HEK293 (cell line): ENCODE measurements at regions not wholly inside any gene's neighbourhood (a gene's known extent, or its start where the extent isn't known, plus 50 kb on each side); places are given as distances from the start of the nearest gene placed in this dataset.

Experiments
- CTCF ChIA-PET: fragments of 350-600 bp; formaldehyde crosslinking; extraction: SDS; loops from one replicate; lab custom pipeline; 2021; ENCODE audit warnings: antibody characterized with exemption; lab: Yijun Ruan, JAX
- POLR2A ChIA-PET: fragments of 300-600 bp; formaldehyde crosslinking; extraction: SDS; loops from one replicate; lab custom pipeline; 2020; ENCODE audit warnings: antibody characterized with exemption, inconsistent platforms; lab: Yijun Ruan, JAX
- H3K27ac ChIP-seq: fragments of 200-500 bp; sonication (Bioruptor generic); 2 replicates; pipeline ENCODE4 v1.5.1; 2014; ENCODE audit warnings: low read depth, low read length, control low read depth, inconsistent platforms; ENCODE audit errors: extremely low read depth
- H3K36me3 ChIP-seq, 2 experiments: fragments of 200-500 bp in 1 of 2; sonication (Bioruptor generic) in 1 of 2; 1 replicate in 1 of 2; 2 replicates in 1 of 2; pipeline ENCODE4 v1.5.1; 2014 to 2017; ENCODE audit warnings: inconsistent platforms in 2 of 2, low read length in 2 of 2; ENCODE audit not compliant: control insufficient read depth in 2 of 2, insufficient read depth in 1 of 2
- H3K4me1 ChIP-seq: fragments of 200-500 bp; sonication (Bioruptor generic); 2 replicates; pipeline ENCODE4 v1.5.1; 2014; ENCODE audit warnings: mild to moderate bottlenecking, low read length, inconsistent platforms; ENCODE audit not compliant: control insufficient read depth, insufficient read depth
- H3K4me3 ChIP-seq: 2 replicates; pipeline ENCODE4 v1.5.1; 2011; ENCODE audit warnings: low read depth, mild to moderate bottlenecking, control low read depth, low read length, moderate library complexity
- H3K9me3 ChIP-seq: fragments of 200-500 bp; sonication (Bioruptor generic); 2 replicates; pipeline ENCODE4 v1.5.1; 2014; ENCODE audit warnings: low read depth, low read length, inconsistent platforms; ENCODE audit not compliant: control insufficient read depth, insufficient read depth
- INSM2 ChIP-seq: fragments of 450-650 bp; formaldehyde crosslinking; IDR thresholded peaks from 2 replicates; pipeline ENCODE4 v1.5.1; 2016; ENCODE audit warnings: missing biosample characterization, missing genetic modification characterization
- KLF9 ChIP-seq: fragments of 450-650 bp; formaldehyde crosslinking; IDR thresholded peaks from 2 replicates; pipeline ENCODE4 v1.5.1; 2016; ENCODE audit warnings: missing biosample characterization, missing genetic modification characterization, low read depth
- RBAK ChIP-seq: fragments of 450-650 bp; formaldehyde crosslinking; IDR thresholded peaks from 2 replicates; pipeline ENCODE4 v1.5.1; 2016; ENCODE audit warnings: missing biosample characterization, missing genetic modification characterization
- REST ChIP-seq: fragments of 450-650 bp; formaldehyde crosslinking; IDR thresholded peaks from 2 replicates; pipeline ENCODE4 v1.5.1; 2016; ENCODE audit warnings: missing biosample characterization, missing genetic modification characterization
- SALL2 ChIP-seq: fragments of 450-650 bp; formaldehyde crosslinking; IDR thresholded peaks from 2 replicates; pipeline ENCODE4 v1.5.0; 2017; ENCODE audit warnings: missing biosample characterization, mild to moderate bottlenecking, missing genetic modification characterization, borderline replicate concordance
- TRIM28 ChIP-seq: IDR thresholded peaks from 2 replicates; pipeline ENCODE4 v1.6.1; 2011; ENCODE audit warnings: low read length, control low read depth, borderline replicate concordance
- WT1 ChIP-seq: fragments of 450-650 bp; formaldehyde crosslinking; IDR thresholded peaks from 2 replicates; pipeline ENCODE4 v1.5.1; 2016; ENCODE audit warnings: missing biosample characterization, missing genetic modification characterization
- YY1 ChIP-seq: fragments of 450-650 bp; formaldehyde crosslinking; IDR thresholded peaks from 2 replicates; pipeline ENCODE4 v1.5.1; 2018; ENCODE audit warnings: missing biosample characterization, missing genetic modification characterization
- ZBTB7A ChIP-seq: fragments of 450-650 bp; formaldehyde crosslinking; IDR thresholded peaks from 2 replicates; pipeline ENCODE4 v1.5.1; 2016; ENCODE audit warnings: low read depth, missing biosample characterization, missing genetic modification characterization
- ZFP41 ChIP-seq: fragments of 450-650 bp; formaldehyde crosslinking; IDR thresholded peaks from 2 replicates; pipeline ENCODE4 v1.5.1; 2016; ENCODE audit warnings: missing biosample characterization, missing genetic modification characterization, borderline replicate concordance
- ZNF157 ChIP-seq: fragments of 450-650 bp; formaldehyde crosslinking; IDR thresholded peaks from 2 replicates; pipeline ENCODE4 v1.5.1; 2016; ENCODE audit warnings: missing biosample characterization, missing genetic modification characterization
- ZNF174 ChIP-seq: fragments of 450-650 bp; formaldehyde crosslinking; IDR thresholded peaks from 2 replicates; pipeline ENCODE4 v1.5.0; 2017; ENCODE audit warnings: missing biosample characterization, mild to moderate bottlenecking, missing genetic modification characterization
- ZNF214 ChIP-seq: fragments of 450-650 bp; formaldehyde crosslinking; IDR thresholded peaks from 2 replicates; pipeline ENCODE4 v1.5.1; 2017; ENCODE audit warnings: missing biosample characterization, mild to moderate bottlenecking, missing genetic modification characterization, borderline replicate concordance
- ZNF221 ChIP-seq: fragments of 450-650 bp; formaldehyde crosslinking; IDR thresholded peaks from 2 replicates; pipeline ENCODE4 v1.5.1; 2017; ENCODE audit warnings: missing biosample characterization, missing genetic modification characterization, borderline replicate concordance
- ZNF239 ChIP-seq: fragments of 450-650 bp; formaldehyde crosslinking; IDR thresholded peaks from 2 replicates; pipeline ENCODE4 v1.5.1; 2016; ENCODE audit warnings: missing biosample characterization, missing genetic modification characterization
- ZNF449 ChIP-seq: fragments of 450-650 bp; formaldehyde crosslinking; IDR thresholded peaks from 2 replicates; pipeline ENCODE4 v1.5.1; 2017; ENCODE audit warnings: missing biosample characterization, mild to moderate bottlenecking, missing genetic modification characterization, moderate library complexity
- ZNF596 ChIP-seq: fragments of 450-650 bp; IDR thresholded peaks from 2 replicates; pipeline ENCODE4 v1.5.0; 2018; ENCODE audit warnings: missing biosample characterization, mild to moderate bottlenecking, missing genetic modification characterization, moderate library complexity
- ZNF776 ChIP-seq: fragments of 450-650 bp; formaldehyde crosslinking; IDR thresholded peaks from 2 replicates; pipeline ENCODE4 v1.5.0; 2017; ENCODE audit warnings: missing biosample characterization, missing genetic modification characterization, borderline replicate concordance
- ZNF777 ChIP-seq: fragments of 450-650 bp; formaldehyde crosslinking; IDR thresholded peaks from 2 replicates; pipeline ENCODE4 v1.5.1; 2017; ENCODE audit warnings: missing biosample characterization, missing genetic modification characterization, borderline replicate concordance
- ZSCAN23 ChIP-seq: fragments of 450-650 bp; formaldehyde crosslinking; IDR thresholded peaks from 2 replicates; pipeline ENCODE4 v1.5.1; 2016; ENCODE audit warnings: missing biosample characterization, missing genetic modification characterization

- TF ChIP-seq ZNF777 (tag by site-specific recombination) (no peak), ZNF239 (tag by site-specific recombination) (no peak), YY1 (tag by site-specific recombination) (no peak)
- Histone ChIP-seq H3K36me3 (no peaks in the 10 kb centered on the region), H3K9me3 (no peaks in the 10 kb centered on the region), H3K4me1 (no peaks in the 10 kb centered on the region), H3K4me3 (no peak overlapping the region), H3K27ac (no peak overlapping the region)
- ChIA-PET POLR2A (no interaction called here), CTCF (interaction anchor here (0.7 kb wide), 1 partner anchor 360 kb away, joined by 3 read pairs; no protein-coding TSS in a partner anchor)
Measured at GRCh38 chr2:129376426-129377077, 602.9 kb upstream of the RAB6C start.

- ChIA-PET CTCF (no interaction called here), POLR2A (no interaction called here)
- Histone ChIP-seq H3K4me1 (no peaks in the 10 kb centered on the region), H3K4me3 (no peak overlapping the region), H3K9me3 (no peaks in the 10 kb centered on the region), H3K36me3 (no peaks in the 10 kb centered on the region), H3K27ac (no peak overlapping the region)
- TF ChIP-seq REST (tag by site-specific recombination) (no peak), TRIM28 (no peak), RBAK (tag by site-specific recombination) (no peak), ZNF596 (tag by site-specific recombination) (no peak), ZNF449 (tag by site-specific recombination) (no peak), WT1 (tag by site-specific recombination) (no peak), ZBTB7A (tag by site-specific recombination) (no peak), SALL2 (tag by site-specific recombination) (no peak), ZNF214 (tag by site-specific recombination) (no peak), ZNF776 (tag by site-specific recombination) (no peak), ZNF157 (tag by site-specific recombination) (no peak), INSM2 (tag by site-specific recombination) (no peak), ZNF174 (no peak), ZNF221 (no peak), ZSCAN23 (tag by site-specific recombination) (no peak), ZFP41 (no peak), KLF9 (tag by site-specific recombination) (no peak)
Measured at GRCh38 chr2:129377078-129377469, 602.4 kb upstream of the RAB6C start.
